SH-SY5Y (cell line): ENCODE measurements at regions not wholly inside any gene's neighbourhood (a gene's known extent, or its start where the extent isn't known, plus 50 kb on each side); places are given as distances from the start of the nearest gene placed in this dataset.

ENCODE experiments used
- GATA2 ChIP-seq: IDR thresholded peaks from 2 replicates; pipeline ENCODE4 v1.6.1; 2011; ENCODE audit warnings: mild to moderate bottlenecking, low read depth, low read length
- GATA3 ChIP-seq: IDR thresholded peaks from 2 replicates; pipeline ENCODE4 v1.6.1; 2011; ENCODE audit warnings: low read depth, mild to moderate bottlenecking, low read length, moderate library complexity

- TF ChIP-seq GATA2 = no peak
- TF ChIP-seq GATA3 = no peak
Observed at GRCh38 chr13:81745391-81745790, 1404.5 kb upstream of the SPRY2 start.
